Fibroblast of skin of left quadriceps (primary cell): ENCODE measurements at regions not wholly inside any gene's neighbourhood (a gene's known extent, or its start where the extent isn't known, plus 50 kb on each side); places are given as distances from the start of the nearest gene placed in this dataset.

ENCODE experiments used
- DNase-seq, 2 experiments: peaks; one replicate each; pipeline ENCODE4 v3.0.0-alpha.2; 2013; ENCODE audit warnings: low read depth in 2 of 2

- DNase-seq, result no peak
Measured at GRCh38 chr4:151888367-151888866, 127.6 kb upstream of the GATB start.

- DNase-seq, result no peak
Measured at GRCh38 chr4:151887816-151888180, 127.0 kb upstream of the GATB start.

GRCh38 chr4:151887031-151887815, 126.4 kb upstream of the GATB start:
- DNase-seq, result no peak

- DNase-seq, result no peak
Measured at GRCh38 chr4:151885123-151885522, 124.3 kb upstream of the GATB start.

- DNase-seq, result no peak
Measured at GRCh38 chr4:151883747-151884146, 122.9 kb upstream of the GATB start.

GRCh38 chr4:151882072-151882803, 121.4 kb upstream of the GATB start:
- DNase-seq, result no peak

GRCh38 chr4:151879705-151880445, 119.1 kb upstream of the GATB start:
- DNase-seq, result no peak

GRCh38 chr4:151876381-151876988, 115.7 kb upstream of the GATB start:
- DNase-seq, result no peak

- DNase-seq, result no peak
Measured at GRCh38 chr4:151874328-151874727, 113.5 kb upstream of the GATB start.

GRCh38 chr4:151866592-151866918, 105.7 kb upstream of the GATB start:
- no peak for DNase-seq

- DNase-seq, result no peak
Measured at GRCh38 chr4:151865744-151866591, 105.2 kb upstream of the GATB start.

GRCh38 chr4:151865312-151865711, 104.5 kb upstream of the GATB start:
- no peak for DNase-seq

GRCh38 chr4:151864068-151864467, 103.3 kb upstream of the GATB start:
- no peak for DNase-seq

- DNase-seq, result no peak
Measured at GRCh38 chr4:151862766-151863165, 102.0 kb upstream of the GATB start.

- no peak for DNase-seq
Measured at GRCh38 chr4:151860561-151861093, 99.8 kb upstream of the GATB start.

- no peak for DNase-seq
Measured at GRCh38 chr4:151859641-151860040, 98.8 kb upstream of the GATB start.

GRCh38 chr4:151858356-151858755, 97.5 kb upstream of the GATB start:
- DNase-seq, result no peak

- DNase-seq, result no peak
Measured at GRCh38 chr4:151857368-151857767, 96.6 kb upstream of the GATB start.

- no peak for DNase-seq
Measured at GRCh38 chr4:151855747-151856146, 94.9 kb upstream of the GATB start.

GRCh38 chr4:151854731-151855130, 93.9 kb upstream of the GATB start:
- DNase-seq, result no peak

GRCh38 chr4:151853034-151853433, 92.2 kb upstream of the GATB start:
- no peak for DNase-seq
